ENCODE measurements at regions not wholly inside any gene's neighbourhood (a gene's known extent, or its start where the extent isn't known, plus 50 kb on each side); places are given as distances from the start of the nearest gene placed in this dataset.

DNA sequence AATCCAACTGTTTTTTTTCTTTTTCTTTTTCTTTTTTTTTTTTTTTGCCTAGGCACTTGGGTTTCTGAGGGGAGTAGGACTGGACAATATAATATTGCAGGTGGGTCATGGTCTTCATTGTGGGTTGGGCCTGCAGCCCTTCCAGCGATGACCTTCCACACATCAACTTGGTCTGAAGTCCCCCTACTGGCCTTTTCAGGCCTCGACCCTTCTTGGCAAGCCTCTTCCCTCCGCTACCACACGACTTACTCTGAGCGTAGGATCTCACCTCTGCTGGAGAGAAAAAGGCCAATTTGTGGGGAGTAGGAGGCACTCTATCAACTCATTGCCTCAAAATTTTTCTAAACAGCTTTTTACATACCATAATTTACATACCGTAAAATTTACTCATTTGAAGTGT, 51.1 kb upstream of the GRIK3 start:
- Histone ChIP-seq H3K27ac (no peak overlapping the region), H3K4me1 (no peaks in the 10 kb centered on the region), H3K36me3 (no peaks in the 10 kb centered on the region), H3K9me3 (no peaks in the 10 kb centered on the region), H3K27me3 (peaks cover 0 to 40% (median 0%) of the 10 kb centered on the region in 3 donors), H3K4me3 (no peak overlapping the region)
- WGBS, 5 donors, result 45 to 61% (median 49%) methylated on average over 6 of the region's 6 CpGs
- no peak for DNase-seq
- intact Hi-C loops (cut with DNase I; ENCODE audit: low total_unique reads), result no loop called here
- TF ChIP-seq EP300 (IDR thresholded peaks at IDR 0.05) (no peak), POLR2A (IDR thresholded peaks at IDR 0.05) (no peak), POLR2AphosphoS5 (IDR thresholded peaks at IDR 0.05) (no peak)
- TF ChIP-seq, protein P1, sequence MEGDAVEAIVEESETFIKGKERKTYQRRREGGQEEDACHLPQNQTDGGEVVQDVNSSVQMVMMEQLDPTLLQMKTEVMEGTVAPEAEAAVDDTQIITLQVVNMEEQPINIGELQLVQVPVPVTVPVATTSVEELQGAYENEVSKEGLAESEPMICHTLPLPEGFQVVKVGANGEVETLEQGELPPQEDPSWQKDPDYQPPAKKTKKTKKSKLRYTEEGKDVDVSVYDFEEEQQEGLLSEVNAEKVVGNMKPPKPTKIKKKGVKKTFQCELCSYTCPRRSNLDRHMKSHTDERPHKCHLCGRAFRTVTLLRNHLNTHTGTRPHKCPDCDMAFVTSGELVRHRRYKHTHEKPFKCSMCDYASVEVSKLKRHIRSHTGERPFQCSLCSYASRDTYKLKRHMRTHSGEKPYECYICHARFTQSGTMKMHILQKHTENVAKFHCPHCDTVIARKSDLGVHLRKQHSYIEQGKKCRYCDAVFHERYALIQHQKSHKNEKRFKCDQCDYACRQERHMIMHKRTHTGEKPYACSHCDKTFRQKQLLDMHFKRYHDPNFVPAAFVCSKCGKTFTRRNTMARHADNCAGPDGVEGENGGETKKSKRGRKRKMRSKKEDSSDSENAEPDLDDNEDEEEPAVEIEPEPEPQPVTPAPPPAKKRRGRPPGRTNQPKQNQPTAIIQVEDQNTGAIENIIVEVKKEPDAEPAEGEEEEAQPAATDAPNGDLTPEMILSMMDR (IDR thresholded peaks at IDR 0.05), result no peak

DNA sequence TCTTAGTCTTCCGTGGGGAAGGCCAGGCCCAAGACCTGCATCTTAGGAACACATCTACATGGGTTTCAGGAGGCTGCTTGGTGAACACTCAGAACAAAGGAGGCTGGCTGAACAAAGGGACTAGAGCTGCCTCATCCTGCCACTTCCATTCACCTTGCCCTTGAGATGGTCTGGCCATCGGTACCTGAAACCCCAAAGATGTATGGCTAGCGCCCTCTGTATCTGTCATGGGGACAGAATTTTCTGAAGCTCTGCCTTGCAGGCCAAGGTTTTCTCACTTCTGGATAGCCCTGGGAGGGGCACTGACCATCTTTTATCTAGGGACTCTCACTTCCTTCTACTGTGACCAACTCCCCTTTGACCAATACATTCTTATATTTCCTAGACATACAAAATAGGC, 55.4 kb upstream of the GRIK3 start:
- Histone ChIP-seq H3K36me3 (no peaks in the 10 kb centered on the region), H3K4me3 (no peak overlapping the region), H3K9me3 (no peaks in the 10 kb centered on the region), H3K4me1 (no peaks in the 10 kb centered on the region), H3K27ac (no peak overlapping the region), H3K27me3 (peaks cover 0 to 40% (median 0%) of the 10 kb centered on the region in 3 donors)
- WGBS, 5 donors, result 58 to 83% (median 72%) methylated on average over 3 of the region's 3 CpGs
- TF ChIP-seq POLR2A (IDR thresholded peaks at IDR 0.05), result no peak
- no peak for TF ChIP-seq EP300 (IDR thresholded peaks at IDR 0.05)
- TF ChIP-seq, protein P1 (IDR thresholded peaks at IDR 0.05), result no peak
- TF ChIP-seq POLR2AphosphoS5 (IDR thresholded peaks at IDR 0.05), result no peak
- no peak for DNase-seq
- intact Hi-C loops (cut with DNase I; ENCODE audit: low total_unique reads), result no loop called here

DNA sequence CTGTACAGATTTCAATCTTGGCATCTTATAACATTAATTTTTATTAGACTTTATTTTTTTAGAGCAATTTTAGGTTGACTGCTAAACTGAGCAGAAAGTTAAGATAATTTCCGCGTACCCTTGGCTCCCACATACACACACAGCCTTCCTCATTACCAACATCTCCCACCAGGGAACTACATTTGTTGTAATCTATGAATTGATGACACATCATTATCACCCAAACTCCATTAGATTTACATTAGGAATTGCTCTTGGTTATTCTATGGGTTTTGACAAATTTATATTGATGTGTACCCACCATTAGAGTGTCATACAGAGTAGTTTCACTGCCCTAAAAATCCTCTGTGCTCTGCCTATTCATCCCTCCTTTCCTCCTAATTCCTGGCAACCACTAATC, 56.4 kb upstream of the GRIK3 start:
- no peak overlapping the region for H3K27ac ChIP-seq
- no peaks in the 10 kb centered on the region for H3K9me3 ChIP-seq
- peaks cover 0 to 47% (median 0%) of the 10 kb centered on the region in 3 donors for H3K27me3 ChIP-seq
- WGBS, 5 donors, result 94 to 100% (median 96%) methylated on average over 2 of the region's 2 CpGs
- H3K36me3 ChIP-seq, result no peaks in the 10 kb centered on the region
- DNase-seq, result no peak
- H3K4me1 ChIP-seq, result no peaks in the 10 kb centered on the region
- no peak overlapping the region for H3K4me3 ChIP-seq
- TF ChIP-seq POLR2AphosphoS5 (IDR thresholded peaks at IDR 0.05) (no peak), POLR2A (IDR thresholded peaks at IDR 0.05) (no peak), EP300 (IDR thresholded peaks at IDR 0.05) (no peak)
- TF ChIP-seq, protein P1 (IDR thresholded peaks at IDR 0.05), result no peak
- intact Hi-C loops (cut with DNase I; ENCODE audit: low total_unique reads), result no loop called here

DNA sequence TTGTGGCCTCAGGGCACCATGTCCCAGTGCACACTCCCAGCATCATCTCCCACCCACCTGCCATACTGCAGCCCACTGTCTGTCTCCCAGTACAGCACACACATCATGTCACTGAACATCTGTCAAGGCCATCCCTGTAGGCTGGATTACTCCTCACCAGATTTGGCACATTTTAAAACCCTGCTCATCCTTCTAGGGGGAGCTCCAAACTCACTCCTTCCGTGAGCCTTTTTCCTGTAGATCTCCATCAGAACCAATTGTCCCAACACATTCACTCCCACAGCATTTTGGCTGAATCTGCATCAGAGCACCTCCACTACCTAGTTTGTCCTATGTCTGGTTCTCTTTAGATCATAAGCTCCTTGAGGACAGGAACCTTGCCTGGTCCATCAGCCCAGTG, 58.6 kb upstream of the GRIK3 start:
- WGBS, 5 donors, result 41 to 67% (median 57%) methylated on average over 1 of the region's 1 CpG

More for the DNA sequence above, 58.6 kb upstream of the GRIK3 start:
- H3K4me3 ChIP-seq, result no peak overlapping the region
- no peaks in the 10 kb centered on the region for H3K4me1 ChIP-seq
- intact Hi-C loops (cut with DNase I; ENCODE audit: low total_unique reads), result no loop called here
- TF ChIP-seq, protein P1 (IDR thresholded peaks at IDR 0.05), result no peak
- no peak for TF ChIP-seq EP300 (IDR thresholded peaks at IDR 0.05)
- no peak for TF ChIP-seq POLR2A (IDR thresholded peaks at IDR 0.05)
- TF ChIP-seq POLR2AphosphoS5 (IDR thresholded peaks at IDR 0.05), result no peak
- DNase-seq, result no peak
- H3K36me3 ChIP-seq, result no peaks in the 10 kb centered on the region
- no peaks in the 10 kb centered on the region for H3K9me3 ChIP-seq
- no peak overlapping the region for H3K27ac ChIP-seq
- H3K27me3 ChIP-seq, result peaks cover 0 to 48% (median 0%) of the 10 kb centered on the region in 3 donors
